ENCODE measurements at regions not wholly inside any gene's neighbourhood (a gene's known extent, or its start where the extent isn't known, plus 50 kb on each side); places are given as distances from the start of the nearest gene placed in this dataset.

DNA sequence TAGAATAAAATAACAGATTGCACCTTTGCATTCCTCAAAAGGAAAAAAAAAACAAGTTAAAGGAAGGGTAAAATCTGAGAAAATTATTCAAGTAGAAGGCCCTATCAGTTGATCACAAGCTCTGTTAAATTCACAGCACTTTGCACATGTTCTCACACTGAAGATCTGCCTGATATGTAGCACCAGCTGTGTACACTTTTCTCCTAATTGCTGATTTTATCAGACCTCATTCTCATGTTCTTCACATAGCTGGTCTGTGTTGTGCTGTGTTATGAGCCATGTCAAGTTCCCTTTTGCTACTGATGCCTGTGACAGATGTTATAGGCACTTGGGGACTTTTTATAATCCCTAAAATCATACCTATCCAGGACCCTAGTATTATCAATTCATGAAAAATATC lies 390.4 kb upstream of the PRR16 start:
- TF ChIP-seq, protein P1, sequence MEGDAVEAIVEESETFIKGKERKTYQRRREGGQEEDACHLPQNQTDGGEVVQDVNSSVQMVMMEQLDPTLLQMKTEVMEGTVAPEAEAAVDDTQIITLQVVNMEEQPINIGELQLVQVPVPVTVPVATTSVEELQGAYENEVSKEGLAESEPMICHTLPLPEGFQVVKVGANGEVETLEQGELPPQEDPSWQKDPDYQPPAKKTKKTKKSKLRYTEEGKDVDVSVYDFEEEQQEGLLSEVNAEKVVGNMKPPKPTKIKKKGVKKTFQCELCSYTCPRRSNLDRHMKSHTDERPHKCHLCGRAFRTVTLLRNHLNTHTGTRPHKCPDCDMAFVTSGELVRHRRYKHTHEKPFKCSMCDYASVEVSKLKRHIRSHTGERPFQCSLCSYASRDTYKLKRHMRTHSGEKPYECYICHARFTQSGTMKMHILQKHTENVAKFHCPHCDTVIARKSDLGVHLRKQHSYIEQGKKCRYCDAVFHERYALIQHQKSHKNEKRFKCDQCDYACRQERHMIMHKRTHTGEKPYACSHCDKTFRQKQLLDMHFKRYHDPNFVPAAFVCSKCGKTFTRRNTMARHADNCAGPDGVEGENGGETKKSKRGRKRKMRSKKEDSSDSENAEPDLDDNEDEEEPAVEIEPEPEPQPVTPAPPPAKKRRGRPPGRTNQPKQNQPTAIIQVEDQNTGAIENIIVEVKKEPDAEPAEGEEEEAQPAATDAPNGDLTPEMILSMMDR (IDR thresholded peaks at IDR 0.05; ENCODE audit: low read depth, low read length), result no peak
- no peak for TF ChIP-seq MYC (IDR thresholded peaks at IDR 0.05; ENCODE audit: low read depth, low read length)
- no peak for TF ChIP-seq POLR2A (IDR thresholded peaks at IDR 0.05; ENCODE audit: extremely low read depth, insufficient read length)
- TF ChIP-seq, protein P2, sequence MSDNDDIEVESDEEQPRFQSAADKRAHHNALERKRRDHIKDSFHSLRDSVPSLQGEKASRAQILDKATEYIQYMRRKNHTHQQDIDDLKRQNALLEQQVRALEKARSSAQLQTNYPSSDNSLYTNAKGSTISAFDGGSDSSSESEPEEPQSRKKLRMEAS (IDR thresholded peaks at IDR 0.05; ENCODE audit: low read depth, low read length), result no peak

Data from NB4 (cell line).